NCI-H82 treated with DMSO at 0.1 percent for 48 hours (cell line): ENCODE measurements at regions not wholly inside any gene's neighbourhood (a gene's known extent, or its start where the extent isn't known, plus 50 kb on each side); places are given as distances from the start of the nearest gene placed in this dataset.
"Not testable (repeated sequence)": the region's sequence is repeated elsewhere in the genome, so short reads cannot be mapped to it uniquely, and the experiment has no call there.

Experiments used
- DNase-seq: peaks from one replicate; lab custom pipeline; 2025; ENCODE audit not compliant: unreplicated experiment; lab: John Stamatoyannopoulos, UW

DNA sequence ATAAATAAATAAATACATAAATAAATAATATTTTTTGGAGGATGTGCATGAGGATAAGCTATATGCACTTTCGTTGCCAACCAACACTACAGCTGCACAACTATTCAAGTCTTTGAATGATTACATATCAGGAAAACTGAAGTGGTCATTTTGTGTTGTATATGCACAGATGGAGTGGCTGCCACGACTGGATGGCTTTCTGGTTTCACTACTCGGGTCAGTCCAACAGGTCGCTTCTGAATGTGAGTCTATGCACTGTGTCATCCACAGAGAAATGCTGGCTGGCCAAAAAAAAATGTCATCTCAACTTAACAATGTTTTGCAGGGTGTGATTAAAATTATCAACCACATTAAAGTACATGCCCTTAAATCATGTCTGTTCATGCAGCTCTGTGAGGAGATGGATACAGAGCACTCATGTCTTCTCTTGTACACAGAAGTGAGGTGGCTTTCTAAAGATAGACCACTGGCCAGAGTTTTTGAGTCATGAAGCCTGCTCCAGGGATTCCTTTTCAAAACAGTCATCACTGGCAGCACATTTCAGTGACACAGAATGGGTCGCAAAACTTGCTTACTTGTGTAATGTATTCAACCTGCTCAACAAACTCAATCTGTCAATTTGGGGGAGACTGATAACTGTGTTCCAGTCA, 589.8 kb upstream of the CYLC2 start:
- no peak for DNase-seq

DNA sequence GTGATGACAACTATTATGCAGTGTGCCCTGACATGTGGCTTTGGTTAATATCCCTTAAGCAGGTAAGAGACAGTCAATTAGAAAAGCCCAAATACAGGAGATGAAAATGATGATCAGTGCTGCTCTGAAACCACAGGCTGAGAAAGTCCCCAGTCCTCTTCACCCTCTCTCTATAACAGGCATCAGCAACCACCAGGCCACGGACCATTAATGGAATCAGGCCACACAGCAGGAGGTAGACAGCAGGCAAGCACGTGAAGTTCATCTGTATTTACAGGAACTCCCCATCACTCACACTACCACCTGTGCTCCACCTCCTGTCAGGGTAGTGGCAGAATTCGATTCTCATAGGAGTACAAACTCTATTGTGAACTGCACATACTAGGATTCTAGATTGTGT, 591.6 kb upstream of the CYLC2 start:
- DNase-seq = no peak

DNA sequence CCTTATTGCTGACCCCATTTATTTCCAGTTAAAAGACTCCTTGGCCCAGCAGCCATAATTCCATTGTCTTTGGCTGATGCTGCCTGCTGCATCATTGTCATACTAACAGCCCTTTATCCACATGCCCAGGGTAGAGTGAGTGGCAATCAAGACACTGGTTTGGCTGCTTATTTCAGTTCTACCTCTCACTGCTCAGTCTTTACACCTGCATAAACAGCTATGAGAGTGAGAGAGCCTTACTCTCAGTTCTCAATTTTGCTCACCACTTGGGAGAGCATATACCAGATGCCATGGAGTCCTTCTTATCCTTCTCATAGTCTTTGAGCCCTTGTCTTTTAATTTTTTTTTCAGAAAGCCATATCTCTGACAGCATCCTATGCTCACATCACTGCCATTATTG, 596.9 kb upstream of the CYLC2 start:
- no peak for DNase-seq

DNA sequence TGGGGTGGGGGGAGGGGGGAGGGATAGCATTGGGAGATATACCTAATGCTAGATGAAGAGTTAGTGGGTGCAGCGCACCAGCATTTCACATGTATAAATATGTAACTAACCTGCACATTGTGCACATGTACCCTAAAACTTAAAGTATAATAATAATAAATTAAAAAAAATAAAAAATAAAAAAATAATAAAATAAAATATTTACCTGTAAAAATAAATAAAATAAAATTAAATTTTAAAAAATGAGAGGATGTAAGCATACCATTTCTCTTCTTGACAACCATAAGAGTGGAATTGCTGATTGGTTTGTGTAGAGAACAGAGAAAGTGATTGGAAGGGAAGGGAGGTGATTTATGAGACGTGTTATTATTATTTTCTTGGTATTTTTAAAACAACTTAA, 609.5 kb upstream of the CYLC2 start:
- not testable (repeated sequence) for DNase-seq

DNA sequence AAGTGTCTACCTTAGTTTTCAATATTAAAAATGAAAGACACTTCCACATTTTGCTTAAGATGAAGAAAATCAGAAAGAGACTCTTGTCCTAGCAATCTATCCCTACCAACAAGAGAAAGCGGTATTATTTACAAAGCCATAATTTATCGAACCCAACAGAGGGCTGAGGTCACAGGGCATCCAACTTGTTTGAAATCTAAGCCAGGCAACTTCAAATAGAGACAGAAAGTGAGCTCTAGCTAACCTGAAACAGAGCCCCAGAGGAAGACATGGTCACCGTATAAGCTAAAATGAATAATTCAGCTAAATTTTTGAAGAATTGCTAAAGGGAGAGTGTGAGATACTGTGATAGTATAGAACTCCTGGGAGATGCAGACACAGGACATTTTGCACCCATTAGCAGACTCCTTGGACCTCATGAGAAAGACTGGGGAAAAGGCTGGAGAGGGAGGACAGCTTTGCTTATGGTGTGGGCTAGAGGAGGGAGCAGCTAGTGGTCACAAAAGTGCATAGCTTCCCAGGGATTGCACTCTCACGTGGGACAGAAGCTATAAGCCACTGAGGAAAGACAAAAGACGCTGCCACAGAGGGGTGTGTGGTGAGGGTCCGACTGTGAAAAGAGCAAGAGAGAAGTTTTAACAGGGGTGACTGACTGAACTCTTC, 624.2 kb upstream of the GRIN3A start:
- DNase-seq = no peak

DNA sequence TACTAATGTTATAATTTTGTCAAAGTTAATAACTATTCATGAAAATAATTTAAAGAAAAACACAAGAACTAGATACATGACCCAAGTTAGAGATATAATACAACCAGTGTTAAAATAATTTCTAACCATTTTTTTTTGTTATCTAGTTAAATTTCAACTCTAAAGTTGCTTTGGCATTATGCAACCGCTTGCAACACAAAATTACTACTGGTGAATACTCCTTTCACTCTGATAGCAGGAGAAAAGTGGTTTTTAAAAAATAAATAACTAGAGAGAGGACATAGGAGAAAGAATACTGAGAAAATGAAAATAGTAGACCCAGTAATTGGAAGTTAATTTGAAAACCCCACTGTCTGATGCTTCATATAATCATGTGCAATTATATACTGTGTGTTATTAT, 622.4 kb upstream of the GRIN3A start:
- DNase-seq = no peak

DNA sequence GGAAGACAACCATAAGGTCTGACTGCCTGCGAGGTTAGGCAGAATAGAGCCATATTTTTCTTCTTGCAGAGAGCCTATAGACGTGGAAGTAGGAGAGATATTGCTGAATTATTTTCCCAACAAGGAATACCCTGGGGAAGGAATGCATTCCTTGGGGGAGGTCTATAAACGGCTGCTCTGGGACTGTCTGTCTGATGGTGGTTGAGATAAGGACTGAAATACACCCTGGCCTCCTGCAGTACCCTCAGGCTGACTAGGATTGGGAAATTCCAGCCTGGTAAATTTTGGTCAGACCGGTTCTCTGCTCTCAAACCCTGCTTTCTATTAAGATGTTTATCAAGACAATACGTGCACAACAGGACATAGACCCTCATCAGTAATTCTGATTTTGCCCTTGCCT, 617.5 kb upstream of the GRIN3A start:
- DNase-seq = no peak

DNA sequence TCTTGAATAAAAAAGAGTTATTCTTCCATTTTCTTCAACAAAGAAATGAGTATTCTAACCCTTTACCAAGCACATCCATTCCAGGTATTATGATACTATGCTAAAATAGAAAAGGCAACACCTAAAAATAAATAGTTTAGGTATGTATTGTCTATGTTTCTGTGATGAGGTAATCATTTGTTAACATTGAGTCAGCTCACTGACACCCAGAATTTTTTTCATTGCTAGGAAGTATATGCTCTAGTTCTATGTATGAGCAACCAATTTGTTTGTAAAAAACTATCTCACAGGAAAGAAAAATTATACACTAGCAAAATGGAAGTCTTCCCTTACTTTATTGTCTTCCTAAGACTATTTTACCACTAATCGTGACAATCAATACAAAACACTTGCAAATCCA, 615.6 kb upstream of the GRIN3A start:
- DNase-seq = no peak

DNA sequence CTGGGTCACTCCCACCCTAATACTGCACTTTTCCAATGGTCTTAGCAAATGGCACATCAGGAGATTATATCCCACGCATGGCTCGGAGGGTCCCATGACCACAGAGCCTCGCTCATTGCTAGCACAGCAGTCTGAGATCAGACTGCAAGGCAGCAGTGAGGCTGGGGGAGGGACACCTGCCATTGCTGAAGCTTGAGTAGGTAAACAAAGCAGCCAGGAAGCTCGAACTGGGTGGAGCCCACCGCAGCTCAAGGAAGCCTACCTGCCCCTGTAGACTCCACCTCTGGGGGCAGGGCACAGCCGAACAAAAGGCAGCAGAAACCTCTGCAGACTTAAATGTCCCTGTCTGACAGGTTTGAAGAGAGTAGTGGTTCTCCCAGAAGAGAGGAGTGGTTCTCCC, 599.0 kb upstream of the GRIN3A start:
- DNase-seq = not testable (repeated sequence)

DNA sequence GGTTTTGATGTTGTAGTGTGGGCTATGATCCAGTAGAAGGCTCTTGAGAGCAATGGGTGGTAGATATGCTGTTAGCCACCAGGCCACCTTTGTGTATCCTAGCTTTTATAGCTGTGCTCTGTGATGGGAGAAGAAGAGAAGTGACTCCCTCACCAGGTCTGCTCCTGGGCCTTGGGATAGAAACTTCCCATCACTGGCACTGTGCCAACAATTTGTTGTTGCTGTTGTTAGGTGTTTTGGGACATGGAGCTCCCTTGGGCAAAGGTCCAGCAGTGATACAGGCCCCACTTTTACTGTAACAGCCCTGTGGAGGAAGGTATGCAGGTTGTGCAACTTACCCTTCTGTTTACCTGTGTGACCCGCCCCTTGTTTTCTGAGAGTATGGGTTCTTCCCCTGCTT, 570.9 kb upstream of the GRIN3A start:
- DNase-seq = no peak

DNA sequence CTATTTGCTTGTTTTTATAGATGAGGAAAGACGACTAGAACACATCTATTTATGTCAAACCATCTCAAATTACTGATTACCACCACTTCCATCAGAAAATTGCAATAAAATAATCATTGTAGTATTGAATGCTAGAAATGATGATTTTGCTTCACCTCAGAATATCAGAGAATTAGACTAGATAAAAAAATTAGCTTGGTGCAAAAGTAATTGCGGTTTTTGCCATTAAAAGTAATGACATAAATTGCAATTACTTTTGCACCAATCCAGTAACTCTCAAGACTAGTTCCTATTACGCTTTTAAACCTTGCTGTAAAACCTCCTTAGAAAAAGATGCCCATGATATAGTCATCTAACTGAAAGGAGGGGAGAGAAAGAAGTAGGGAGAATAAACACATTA, 556.7 kb upstream of the GRIN3A start:
- no peak for DNase-seq

DNA sequence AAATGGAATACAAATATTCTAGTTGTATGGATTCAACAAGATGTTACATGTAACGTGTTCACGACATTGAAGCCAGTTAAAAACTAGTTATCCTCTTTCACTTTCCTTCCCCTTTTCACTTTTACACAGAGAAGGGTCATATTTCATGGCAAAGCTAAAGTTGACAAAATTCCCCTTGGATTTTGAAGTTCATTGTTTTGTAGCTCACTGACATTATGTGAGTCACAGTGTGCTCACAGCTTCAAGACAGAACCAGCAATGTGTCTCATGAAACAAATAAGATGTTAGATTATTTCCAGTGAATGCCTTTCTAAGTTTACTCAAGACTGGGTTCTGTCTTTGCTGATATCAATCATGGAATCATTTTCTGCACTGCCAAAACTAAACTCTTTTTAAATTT, 535.5 kb upstream of the GRIN3A start:
- no peak for DNase-seq

DNA sequence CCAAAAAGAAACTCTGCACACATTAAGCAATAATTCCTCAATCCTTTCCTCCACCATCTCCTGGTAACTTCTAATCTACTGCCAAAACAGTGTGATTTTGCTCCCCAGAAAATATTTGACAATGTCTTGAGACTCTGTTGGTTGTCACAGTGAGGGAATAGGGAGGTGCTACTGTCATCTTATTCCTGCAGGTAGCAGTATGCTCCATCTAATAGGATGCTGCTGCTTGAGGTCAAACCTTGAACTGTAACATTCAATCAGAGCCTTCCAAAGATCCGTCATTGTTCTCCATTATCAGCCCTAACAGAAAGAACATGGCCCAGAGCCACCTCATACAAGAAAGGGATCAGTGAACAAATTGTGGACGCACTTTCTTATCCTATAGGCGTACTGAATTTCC, 514.7 kb upstream of the GRIN3A start:
- no peak for DNase-seq

DNA sequence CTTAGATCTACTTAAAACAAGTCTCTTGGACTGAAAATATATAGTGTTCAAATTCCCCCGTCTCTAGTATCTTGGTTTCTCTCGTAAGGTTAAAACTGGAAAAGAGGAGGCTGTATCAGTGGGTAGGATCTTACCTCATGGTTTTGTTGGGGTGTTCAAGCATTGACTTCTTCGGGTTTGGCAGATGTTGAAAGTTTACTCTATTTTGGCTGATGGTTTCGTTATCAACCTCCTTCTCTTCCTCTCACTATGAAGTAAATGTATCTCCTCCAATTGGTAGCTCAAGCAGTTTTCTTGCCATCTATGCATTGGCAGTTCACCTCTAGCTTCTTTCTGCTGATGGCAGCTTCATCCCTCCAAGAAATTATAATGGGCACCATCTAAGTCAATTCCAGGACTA, 506.5 kb upstream of the GRIN3A start:
- DNase-seq = no peak

DNA sequence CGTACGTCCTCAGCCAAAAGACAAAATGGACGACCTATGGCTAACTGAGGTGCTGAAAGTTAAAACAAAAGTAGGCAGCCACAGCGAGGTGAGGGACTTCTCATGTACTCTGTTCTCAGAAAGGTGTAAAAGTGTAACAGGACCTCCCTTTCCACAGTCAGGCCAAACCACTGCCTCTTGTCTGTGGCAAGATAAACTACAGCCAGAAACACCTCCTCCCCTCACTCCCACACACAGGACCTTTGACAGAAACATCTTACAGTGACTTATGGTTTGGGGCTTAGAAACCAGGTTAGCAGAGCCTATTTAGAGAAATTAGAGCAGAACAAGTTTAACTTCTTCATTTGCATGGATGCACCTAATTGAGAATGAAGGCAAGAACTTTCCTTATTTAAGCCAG, 499.1 kb upstream of the GRIN3A start:
- no peak for DNase-seq

DNA sequence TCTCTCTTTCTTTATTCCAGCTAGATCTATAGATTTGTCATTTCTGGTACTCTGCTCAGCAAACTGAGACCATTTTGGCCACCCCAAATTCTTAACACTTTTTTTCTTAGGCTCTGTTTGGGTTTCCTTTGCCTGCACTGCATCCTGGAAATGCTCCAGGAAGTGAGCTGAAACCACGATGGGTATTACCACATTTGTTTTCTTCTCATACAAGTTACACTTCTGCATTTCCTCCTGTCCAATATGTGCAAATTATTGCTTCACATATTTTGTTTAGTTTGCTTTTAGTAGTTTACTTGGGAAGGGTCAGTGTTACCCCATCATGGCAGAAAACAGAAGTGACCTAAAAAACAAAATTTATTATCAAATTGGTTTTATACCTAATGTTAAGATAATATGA, 498.6 kb upstream of the GRIN3A start:
- no peak for DNase-seq

DNA sequence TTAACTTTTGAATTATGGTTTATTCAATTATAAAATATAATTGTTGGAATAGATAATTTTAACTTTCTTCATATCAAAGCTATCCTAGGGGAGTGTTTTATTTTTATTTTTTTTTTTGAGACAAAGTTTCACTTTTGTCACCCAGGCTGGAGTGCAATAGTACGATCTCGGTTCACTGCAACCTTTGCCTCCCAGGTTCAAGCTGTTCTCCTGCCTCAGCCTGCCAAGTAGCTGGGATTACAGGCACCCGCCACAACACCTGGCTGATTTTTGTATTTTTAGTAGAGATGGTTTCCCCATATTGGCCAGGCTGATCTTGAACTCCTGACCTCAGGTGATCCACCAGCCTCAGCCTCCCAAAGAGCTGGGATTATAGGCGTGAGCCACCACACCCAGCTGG, 489.0 kb upstream of the GRIN3A start:
- DNase-seq = not testable (repeated sequence)

DNA sequence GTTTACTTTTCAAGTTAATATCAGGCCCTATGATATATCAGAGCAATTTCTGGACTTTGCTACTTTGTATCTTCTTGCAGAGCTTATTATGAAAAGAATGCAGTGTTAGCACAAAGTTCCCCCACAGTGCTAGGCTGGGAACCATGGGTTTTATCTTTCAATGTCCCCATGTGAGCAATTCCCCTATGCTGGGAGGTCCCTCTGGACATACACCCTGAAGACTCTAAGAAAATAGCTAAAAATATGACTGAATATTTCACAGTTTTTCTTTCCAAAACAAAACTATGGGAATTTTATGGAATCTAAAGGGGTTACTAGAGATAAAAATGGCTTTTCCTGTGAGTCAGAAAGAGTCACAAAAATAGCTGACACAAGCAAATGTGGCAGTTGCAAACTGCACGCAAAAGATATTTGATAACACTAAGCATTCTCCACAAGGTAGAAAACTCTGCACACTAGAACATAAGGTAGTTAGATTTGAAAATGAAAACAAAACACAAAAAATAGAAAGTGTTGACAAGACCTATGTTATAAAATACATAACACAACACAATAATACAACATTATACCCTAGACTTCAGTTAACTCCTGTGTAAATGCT, 487.5 kb upstream of the GRIN3A start:
- DNase-seq = no peak

DNA sequence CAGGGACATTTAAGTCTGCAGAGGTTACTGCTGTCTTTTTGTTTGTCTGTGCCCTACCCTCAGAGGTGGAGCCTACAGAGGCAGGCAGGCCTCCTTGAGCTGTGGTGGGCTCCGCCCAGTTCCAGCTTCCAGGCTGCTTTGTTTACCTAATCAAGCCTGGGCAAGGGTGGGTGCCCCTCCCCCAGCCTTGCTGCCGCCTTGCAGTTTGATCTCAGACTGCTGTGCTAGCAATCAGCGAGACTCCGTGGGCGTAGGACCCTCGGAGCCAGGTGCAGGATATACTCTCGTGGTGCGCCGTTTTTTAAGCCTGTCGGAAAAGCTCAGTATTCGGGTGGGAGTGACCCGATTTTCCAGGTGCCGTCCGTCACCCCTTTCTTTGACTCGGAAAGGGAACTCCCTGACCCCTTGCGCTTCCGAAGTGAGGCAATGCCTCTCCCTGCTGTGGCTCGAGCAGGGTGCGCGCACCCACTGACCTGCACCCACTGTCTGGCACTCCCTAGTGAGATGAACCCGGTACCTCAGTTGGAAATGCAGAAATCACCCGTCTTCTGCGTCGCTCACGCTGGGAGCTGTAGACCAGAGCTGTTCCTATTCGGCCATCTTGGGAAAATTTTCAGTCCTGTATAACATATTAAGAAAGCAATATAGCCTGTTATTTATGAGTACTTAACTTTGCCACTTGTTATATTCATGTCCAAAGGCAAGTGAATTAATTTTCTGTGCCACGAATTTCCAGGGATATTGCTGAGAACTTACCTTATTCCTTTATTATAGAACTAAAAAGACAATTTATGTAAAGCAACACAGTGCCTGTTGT, 485.1 kb upstream of the GRIN3A start:
- not testable (repeated sequence) for DNase-seq

DNA sequence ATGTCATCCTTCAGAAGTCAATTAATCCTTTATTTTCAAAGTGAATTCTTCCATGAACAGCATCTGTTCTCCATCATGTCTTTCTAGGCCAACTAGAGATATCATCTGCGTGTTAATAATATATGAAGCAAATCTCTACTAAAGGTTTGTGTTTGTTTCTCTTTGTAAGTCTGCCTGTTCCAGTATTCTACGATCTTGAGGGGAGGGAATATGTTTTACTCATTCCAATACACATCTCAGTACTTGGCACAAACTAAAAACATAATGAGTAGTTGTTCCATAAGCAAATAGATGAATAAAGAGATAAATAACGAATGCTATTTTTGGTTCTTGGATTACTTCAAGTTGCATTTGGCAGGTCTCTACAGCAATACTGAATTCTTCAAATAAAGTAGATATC, 470.7 kb upstream of the GRIN3A start:
- no peak for DNase-seq

DNA sequence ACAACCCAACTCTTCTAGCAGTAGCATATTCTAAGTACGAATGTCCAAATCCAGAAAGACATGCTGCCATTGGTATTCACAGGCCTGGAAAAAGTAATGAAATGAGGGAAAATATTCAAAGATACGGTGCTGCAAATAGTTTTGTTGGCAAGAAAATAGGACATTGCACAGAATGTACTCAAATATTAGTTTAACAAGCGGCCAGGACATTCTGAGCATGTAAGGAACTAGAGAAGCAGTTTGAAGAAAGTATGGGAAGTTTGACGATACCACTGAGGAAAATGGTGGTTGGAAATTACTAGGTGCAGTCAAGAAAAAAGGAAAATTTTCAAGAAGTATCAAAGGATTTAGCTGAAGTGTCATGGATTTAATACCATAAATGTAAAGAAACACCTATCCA, 468.0 kb upstream of the GRIN3A start:
- no peak for DNase-seq

DNA sequence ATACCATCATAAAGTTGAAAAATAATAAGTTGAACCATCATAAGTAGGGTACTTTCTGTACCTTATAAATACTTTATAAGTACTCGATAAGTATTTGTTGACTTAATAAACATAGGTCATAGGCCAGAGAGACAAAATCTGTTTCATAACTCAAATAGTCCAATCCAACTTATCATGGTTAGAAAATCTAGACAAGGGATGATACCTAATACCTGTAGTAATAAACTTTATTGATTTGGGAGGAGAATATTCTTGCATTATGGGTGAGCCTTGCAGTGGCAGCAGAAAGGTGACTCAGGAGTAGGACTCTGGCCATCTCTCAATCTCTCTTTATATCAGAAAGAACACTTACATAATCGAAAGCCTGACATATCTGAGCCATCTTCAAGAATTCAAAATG, 466.8 kb upstream of the GRIN3A start:
- no peak for DNase-seq
